ENCODE measurements at regions not wholly inside any gene's neighbourhood (a gene's known extent, or its start where the extent isn't known, plus 50 kb on each side); places are given as distances from the start of the nearest gene placed in this dataset.

- Mint-ChIP-seq H3K27ac (ENCODE audit: unreplicated experiment) (no peak overlapping the region), H3K4me3 (no peak overlapping the region), H3K27me3 (ENCODE audit: low read depth) (no peaks in the 10 kb centered on the region), H3K4me1 (peaks cover 5% of the 10 kb centered on the region), H3K36me3 (ENCODE audit: low read depth) (no peaks in the 10 kb centered on the region), H3K9me3 (peaks cover 7% of the 10 kb centered on the region)
- no peak for TF ChIP-seq CTCF (conservative IDR thresholded peaks at IDR 0.05)
- no peak for DNase-seq (ENCODE audit: low read depth, low spot score)
These were observed 98.9 kb upstream of the ADRA2C start for GRCh38 chr4:3667258-3667657.

DNA sequence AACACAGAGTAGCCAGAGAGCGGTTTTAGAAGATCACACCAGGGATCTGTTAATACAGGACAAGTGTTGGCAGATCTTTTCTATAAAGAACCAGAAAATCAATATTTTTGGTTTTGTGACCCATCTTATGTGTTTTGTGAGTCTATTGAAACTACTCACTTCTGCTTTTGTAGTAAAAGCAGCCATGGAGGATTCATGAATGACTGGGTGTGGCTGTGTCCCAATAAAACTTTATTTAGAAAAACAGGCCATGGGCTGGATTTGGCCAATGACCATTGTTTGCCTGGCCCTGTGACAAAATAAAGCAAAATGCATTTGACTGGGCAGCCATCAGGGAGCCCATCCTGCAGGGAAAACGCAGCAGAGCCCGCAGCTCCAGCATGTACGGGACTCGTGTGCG is 99.9 kb upstream of the ADRA2C start:
- TF ChIP-seq CTCF (conservative IDR thresholded peaks at IDR 0.05) = no peak
- no peak overlapping the region for H3K4me3 Mint-ChIP-seq
- no peak overlapping the region for H3K27ac Mint-ChIP-seq (ENCODE audit: unreplicated experiment)
- H3K36me3 Mint-ChIP-seq (ENCODE audit: low read depth) = no peaks in the 10 kb centered on the region
- H3K9me3 Mint-ChIP-seq = peaks cover 7% of the 10 kb centered on the region
- peaks cover 5% of the 10 kb centered on the region for H3K4me1 Mint-ChIP-seq
- no peak for DNase-seq (ENCODE audit: low read depth, low spot score)
- H3K27me3 Mint-ChIP-seq (ENCODE audit: low read depth) = no peaks in the 10 kb centered on the region

DNA sequence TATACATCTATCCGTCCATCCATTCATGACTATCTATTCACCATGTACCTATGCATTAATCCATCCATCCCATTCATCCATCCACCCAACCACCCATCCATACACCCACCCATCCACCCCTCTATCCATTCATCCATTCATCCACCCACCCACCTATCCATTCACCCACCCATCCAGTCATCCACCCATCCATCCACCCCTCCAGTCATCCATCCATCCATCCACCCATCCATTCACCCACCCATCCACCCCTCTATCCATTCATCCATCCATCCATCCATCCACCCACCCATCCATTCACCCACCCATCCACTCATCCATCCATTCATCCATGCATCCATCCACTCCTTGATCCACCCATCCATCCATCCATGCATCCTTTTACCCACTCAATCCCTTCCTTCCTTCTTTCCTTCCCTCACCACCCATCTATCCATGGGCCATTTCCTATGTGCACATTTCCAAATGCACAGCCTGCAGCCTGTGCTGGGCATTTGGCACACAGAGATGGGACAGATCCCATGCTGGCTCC is 100.8 kb upstream of the ADRA2C start:
- Mint-ChIP-seq H3K27ac (ENCODE audit: unreplicated experiment) (no peak overlapping the region), H3K36me3 (ENCODE audit: low read depth) (no peaks in the 10 kb centered on the region), H3K4me1 (peaks cover 10% of the 10 kb centered on the region), H3K4me3 (no peak overlapping the region), H3K27me3 (ENCODE audit: low read depth) (no peaks in the 10 kb centered on the region), H3K9me3 (peaks cover 7% of the 10 kb centered on the region)
- no peak for TF ChIP-seq CTCF (conservative IDR thresholded peaks at IDR 0.05)
- DNase-seq (ENCODE audit: low read depth, low spot score) = no peak

- no peaks in the 10 kb centered on the region for H3K27me3 Mint-ChIP-seq (ENCODE audit: low read depth)
- H3K4me3 Mint-ChIP-seq = no peak overlapping the region
- peaks cover 7% of the 10 kb centered on the region for H3K9me3 Mint-ChIP-seq
These were observed 102.4 kb upstream of the ADRA2C start for GRCh38 chr4:3663791-3664190.

DNA sequence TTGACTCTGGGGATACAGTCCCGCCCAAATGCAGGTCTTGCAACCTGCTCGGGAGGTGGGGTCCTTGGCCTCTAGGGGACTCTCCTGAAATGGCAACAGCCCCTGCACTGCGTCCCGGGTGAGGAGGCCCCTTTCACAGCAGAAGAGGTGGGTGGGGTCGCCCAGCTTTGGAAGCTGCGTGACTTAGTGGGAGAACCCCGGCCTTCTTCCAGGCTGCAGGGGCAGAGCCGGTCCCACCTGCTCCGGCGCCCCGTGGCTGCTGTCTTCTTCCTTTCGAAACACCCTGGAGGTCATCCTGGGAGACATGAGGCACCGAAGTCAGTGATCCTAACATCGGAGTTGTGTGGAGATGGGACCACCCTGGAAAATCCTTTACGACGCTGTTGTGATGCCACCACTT is 103.7 kb upstream of the ADRA2C start:
- H3K4me3 Mint-ChIP-seq = no peak overlapping the region
- no peak for DNase-seq (ENCODE audit: low read depth, low spot score)
- peaks cover 3% of the 10 kb centered on the region for H3K9me3 Mint-ChIP-seq
- no peaks in the 10 kb centered on the region for H3K27me3 Mint-ChIP-seq (ENCODE audit: low read depth)
- H3K4me1 Mint-ChIP-seq = peaks cover 5% of the 10 kb centered on the region
- H3K36me3 Mint-ChIP-seq (ENCODE audit: low read depth) = no peaks in the 10 kb centered on the region
- TF ChIP-seq CTCF (conservative IDR thresholded peaks at IDR 0.05) = no peak
- no peak overlapping the region for H3K27ac Mint-ChIP-seq (ENCODE audit: unreplicated experiment)

More at GRCh38 chr4:3663791-3664190, 102.4 kb upstream of the ADRA2C start:
- Mint-ChIP-seq H3K4me1 (peaks cover 5% of the 10 kb centered on the region), H3K36me3 (ENCODE audit: low read depth) (no peaks in the 10 kb centered on the region), H3K27ac (ENCODE audit: unreplicated experiment) (no peak overlapping the region)
- DNase-seq (ENCODE audit: low read depth, low spot score) = no peak
- TF ChIP-seq CTCF (conservative IDR thresholded peaks at IDR 0.05) = no peak

DNA sequence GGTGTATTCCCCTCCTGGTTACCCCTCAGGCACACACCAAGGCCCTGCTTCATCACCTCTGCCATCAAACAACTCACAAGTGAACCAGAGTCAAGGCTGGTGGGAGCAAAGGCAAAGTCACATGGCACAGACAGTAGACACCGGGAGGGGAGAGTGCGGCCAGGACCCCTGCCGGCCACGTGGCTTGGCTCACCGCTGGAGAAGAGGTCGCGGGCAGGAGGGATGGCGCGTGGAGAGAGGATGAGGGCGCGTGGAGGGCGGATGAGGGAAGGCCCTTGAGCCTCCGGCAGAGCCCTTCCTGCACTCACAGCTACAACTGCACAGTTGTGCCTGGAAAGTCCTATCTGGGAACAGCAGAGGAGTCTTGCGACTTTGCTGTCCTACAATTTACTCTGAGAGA is 104.2 kb upstream of the ADRA2C start:
- Mint-ChIP-seq H3K4me1 (peaks cover 9% of the 10 kb centered on the region), H3K36me3 (ENCODE audit: low read depth) (no peaks in the 10 kb centered on the region), H3K27ac (ENCODE audit: unreplicated experiment) (no peak overlapping the region), H3K9me3 (no peaks in the 10 kb centered on the region), H3K4me3 (no peak overlapping the region), H3K27me3 (ENCODE audit: low read depth) (no peaks in the 10 kb centered on the region)
- no peak for TF ChIP-seq CTCF (conservative IDR thresholded peaks at IDR 0.05)
- no peak for DNase-seq (ENCODE audit: low read depth, low spot score)

All from neural crest cell (in vitro differentiated cells).